ENCODE measurements at regions not wholly inside any gene's neighbourhood (a gene's known extent, or its start where the extent isn't known, plus 50 kb on each side); places are given as distances from the start of the nearest gene placed in this dataset.

DNA sequence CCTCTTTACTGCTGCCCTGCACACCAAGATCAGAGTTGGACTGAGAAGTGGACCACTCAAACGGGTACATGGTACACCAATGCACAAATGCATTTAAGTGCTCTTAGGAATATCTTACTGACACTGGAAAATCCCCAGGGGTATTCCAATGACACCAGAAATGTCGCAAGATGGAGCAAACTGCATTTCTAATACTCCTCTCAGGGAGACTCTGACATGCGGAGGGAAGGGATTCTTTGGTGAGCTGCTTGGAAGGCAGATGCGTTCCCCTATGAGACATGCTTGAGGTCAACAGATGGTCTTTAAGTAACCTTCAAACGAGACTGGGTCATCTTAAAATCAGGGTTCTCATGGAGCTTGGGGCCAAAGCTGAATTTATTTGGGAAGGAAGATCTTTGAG is 521.8 kb upstream of the TCF4 start:
- no peak for DNase-seq (ENCODE audit: extremely low spot score)
- Histone ChIP-seq H3K9me3 (peaks cover 0 to under 1% (median 0%) of the 10 kb centered on the region in 4 donors), H3K27ac (replicated peaks in 1 of 4) (no peak overlapping the region), H3K27me3 (no peaks in the 10 kb centered on the region), H3K36me3 (no peaks in the 10 kb centered on the region), H3K4me3 (no peak overlapping the region), H3K4me1 (no peaks in the 10 kb centered on the region)
- TF ChIP-seq, protein P1, sequence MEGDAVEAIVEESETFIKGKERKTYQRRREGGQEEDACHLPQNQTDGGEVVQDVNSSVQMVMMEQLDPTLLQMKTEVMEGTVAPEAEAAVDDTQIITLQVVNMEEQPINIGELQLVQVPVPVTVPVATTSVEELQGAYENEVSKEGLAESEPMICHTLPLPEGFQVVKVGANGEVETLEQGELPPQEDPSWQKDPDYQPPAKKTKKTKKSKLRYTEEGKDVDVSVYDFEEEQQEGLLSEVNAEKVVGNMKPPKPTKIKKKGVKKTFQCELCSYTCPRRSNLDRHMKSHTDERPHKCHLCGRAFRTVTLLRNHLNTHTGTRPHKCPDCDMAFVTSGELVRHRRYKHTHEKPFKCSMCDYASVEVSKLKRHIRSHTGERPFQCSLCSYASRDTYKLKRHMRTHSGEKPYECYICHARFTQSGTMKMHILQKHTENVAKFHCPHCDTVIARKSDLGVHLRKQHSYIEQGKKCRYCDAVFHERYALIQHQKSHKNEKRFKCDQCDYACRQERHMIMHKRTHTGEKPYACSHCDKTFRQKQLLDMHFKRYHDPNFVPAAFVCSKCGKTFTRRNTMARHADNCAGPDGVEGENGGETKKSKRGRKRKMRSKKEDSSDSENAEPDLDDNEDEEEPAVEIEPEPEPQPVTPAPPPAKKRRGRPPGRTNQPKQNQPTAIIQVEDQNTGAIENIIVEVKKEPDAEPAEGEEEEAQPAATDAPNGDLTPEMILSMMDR (IDR thresholded peaks at IDR 0.05): no peak
- TF ChIP-seq POLR2AphosphoS5 (IDR thresholded peaks at IDR 0.05): no peak
- no peak for TF ChIP-seq POLR2A (IDR thresholded peaks at IDR 0.05; ENCODE audit: low read depth)
- no peak for TF ChIP-seq EP300 (IDR thresholded peaks at IDR 0.05)
- 89% methylated on average over 5 of the region's 5 CpGs for WGBS
- intact Hi-C loops (cut with DNase I): no loop called here

DNA sequence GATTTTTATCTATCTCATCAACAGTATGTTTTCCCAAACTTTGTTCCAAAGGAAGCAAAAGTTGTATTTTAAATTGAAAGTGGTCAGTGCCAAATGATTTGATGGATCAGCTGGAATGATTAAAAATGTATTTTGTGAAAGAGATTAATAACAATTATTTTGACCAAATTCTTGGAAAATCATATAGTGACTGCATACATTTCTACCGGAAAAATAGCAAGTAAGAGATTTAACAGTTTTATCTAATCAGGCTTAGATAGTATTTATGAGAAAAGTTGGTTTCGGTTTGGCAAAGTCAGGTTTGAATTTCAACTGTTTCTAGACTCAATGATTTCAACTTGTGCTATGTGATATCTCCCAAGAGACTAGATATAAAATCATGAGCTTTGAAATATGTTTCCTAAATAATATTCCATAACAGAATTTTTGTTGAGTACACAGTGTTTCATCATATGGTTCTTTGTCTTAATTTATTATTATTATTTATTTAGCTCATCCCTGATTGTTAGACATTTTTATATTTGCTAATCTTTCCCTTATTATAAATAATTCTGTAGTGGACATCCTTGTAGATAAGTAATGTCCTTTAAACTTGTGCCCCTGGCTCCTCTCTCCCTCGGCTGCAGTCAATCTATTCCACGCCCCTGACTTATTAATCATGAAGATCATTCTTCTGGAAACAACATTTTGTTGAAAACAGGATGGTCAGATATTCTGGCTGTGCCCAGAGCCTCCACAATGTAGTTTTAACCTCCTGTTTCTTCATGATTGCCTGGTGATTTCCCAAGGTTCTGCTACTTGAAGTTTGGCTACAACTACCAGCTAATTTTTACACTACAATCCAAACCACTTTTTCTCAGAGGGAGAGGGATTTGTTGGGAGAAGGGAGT is 520.7 kb upstream of the TCF4 start:
- Histone ChIP-seq H3K9me3 (peaks cover 0 to 9% (median 3%) of the 10 kb centered on the region in 4 donors), H3K4me3 (no peak overlapping the region), H3K4me1 (no peaks in the 10 kb centered on the region), H3K36me3 (no peaks in the 10 kb centered on the region), H3K27ac (replicated peaks in 1 of 4) (no peak overlapping the region), H3K27me3 (no peaks in the 10 kb centered on the region)
- DNase-seq (ENCODE audit: extremely low spot score): no peak
- intact Hi-C loops (cut with DNase I): no loop called here
- TF ChIP-seq, protein P1 (IDR thresholded peaks at IDR 0.05): no peak
- TF ChIP-seq EP300 (IDR thresholded peaks at IDR 0.05): no peak
- TF ChIP-seq POLR2AphosphoS5 (IDR thresholded peaks at IDR 0.05): no peak
- no peak for TF ChIP-seq POLR2A (IDR thresholded peaks at IDR 0.05; ENCODE audit: low read depth)
- 80% methylated on average over 4 of the region's 4 CpGs for WGBS

DNA sequence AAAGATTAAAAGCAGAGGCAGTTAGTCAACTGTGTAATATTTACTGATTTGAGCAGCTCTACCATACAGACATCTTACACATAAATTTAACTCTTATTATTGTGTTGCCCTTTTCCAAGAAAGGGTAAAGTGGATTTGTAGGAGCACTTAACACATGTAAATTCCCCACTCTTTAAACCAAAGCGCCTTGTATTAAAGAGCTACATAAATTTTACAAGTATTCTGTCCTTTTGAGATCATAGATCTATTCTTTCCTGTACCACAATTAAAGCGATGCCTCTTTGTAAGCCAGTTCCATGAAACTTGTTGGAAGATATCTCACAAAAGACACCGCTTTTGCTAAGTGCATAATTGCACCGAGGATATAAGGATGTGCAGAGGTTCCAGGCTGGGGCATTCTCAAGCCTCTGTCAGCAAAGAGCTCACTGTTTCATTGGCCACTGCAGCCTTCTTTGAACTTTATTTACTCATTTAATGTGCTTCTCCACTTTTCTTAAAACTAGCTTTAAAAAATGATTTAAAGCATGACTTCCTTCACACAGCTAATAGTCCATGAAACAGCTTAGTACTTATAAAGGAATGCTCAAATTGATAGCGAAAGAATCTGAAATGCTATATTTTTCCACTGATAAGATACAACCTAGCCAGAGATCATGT is 520.0 kb upstream of the TCF4 start:
- Histone ChIP-seq H3K9me3 (peaks cover 0 to 9% (median 3%) of the 10 kb centered on the region in 4 donors), H3K4me1 (no peaks in the 10 kb centered on the region), H3K27ac (replicated peaks in 1 of 4) (no peak overlapping the region), H3K27me3 (no peaks in the 10 kb centered on the region), H3K36me3 (no peaks in the 10 kb centered on the region), H3K4me3 (no peak overlapping the region)
- WGBS: 92% methylated on average over 5 of the region's 5 CpGs
- no peak for DNase-seq (ENCODE audit: extremely low spot score)
- no peak for TF ChIP-seq POLR2AphosphoS5 (IDR thresholded peaks at IDR 0.05)
- TF ChIP-seq, protein P1 (IDR thresholded peaks at IDR 0.05): no peak
- TF ChIP-seq POLR2A (IDR thresholded peaks at IDR 0.05; ENCODE audit: low read depth): no peak
- no peak for TF ChIP-seq EP300 (IDR thresholded peaks at IDR 0.05)
- intact Hi-C loops (cut with DNase I): no loop called here

DNA sequence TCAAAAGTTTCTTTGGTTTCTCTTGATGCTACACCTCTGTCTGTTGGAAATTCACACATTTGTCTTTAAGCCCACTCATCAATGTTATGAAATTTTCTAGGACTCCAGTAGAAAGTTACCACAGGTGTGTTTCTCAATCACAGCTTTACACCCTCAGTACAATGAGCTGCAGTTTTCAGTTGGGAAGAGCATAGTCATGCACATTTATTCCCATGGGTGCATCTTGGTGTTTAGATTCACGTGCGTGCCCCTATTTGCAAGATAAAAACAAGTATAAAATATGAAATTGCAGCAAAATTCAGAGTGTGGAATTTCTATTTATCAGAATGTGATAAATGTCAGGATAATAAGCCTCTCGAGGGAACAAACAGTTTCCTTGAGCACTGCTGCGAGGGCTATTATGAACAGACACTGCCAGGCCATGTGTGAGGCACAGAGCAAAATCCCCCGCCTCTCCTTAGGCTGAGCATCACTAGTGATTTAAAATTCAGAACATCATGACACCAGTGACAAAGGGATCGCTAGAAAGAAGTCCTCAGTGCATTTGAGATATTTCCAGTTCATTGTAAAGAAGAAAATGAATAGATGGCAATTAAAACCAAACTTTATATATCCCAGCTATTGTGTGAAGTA is 512.2 kb upstream of the TCF4 start:
- TF ChIP-seq POLR2AphosphoS5 (IDR thresholded peaks at IDR 0.05) (no peak), POLR2A (IDR thresholded peaks at IDR 0.05; ENCODE audit: low read depth) (no peak), EP300 (IDR thresholded peaks at IDR 0.05) (no peak)
- TF ChIP-seq, protein P1 (IDR thresholded peaks at IDR 0.05): no peak
- WGBS: 87% methylated on average over 6 of the region's 6 CpGs
- no peaks in the 10 kb centered on the region for H3K36me3 ChIP-seq

More for the DNA sequence above, 512.2 kb upstream of the TCF4 start:
- Histone ChIP-seq H3K4me3 (no peak overlapping the region), H3K4me1 (no peaks in the 10 kb centered on the region), H3K27me3 (no peaks in the 10 kb centered on the region), H3K9me3 (peaks cover 0 to 9% (median 3%) of the 10 kb centered on the region in 4 donors), H3K27ac (replicated peaks in 1 of 4) (no peak overlapping the region)
- no peak for DNase-seq (ENCODE audit: extremely low spot score)
- intact Hi-C loops (cut with DNase I): no loop called here
